LNCaP clone FGC (cell line): ENCODE measurements at regions not wholly inside any gene's neighbourhood (a gene's known extent, or its start where the extent isn't known, plus 50 kb on each side); places are given as distances from the start of the nearest gene placed in this dataset.
A peak's percentile ranks its signal among the peaks of the same experiment; 100 is the strongest.

Experiments used
- DNase-seq: peaks from one replicate; pipeline ENCODE4 v3.0.0-alpha.2; 2011; ENCODE audit warnings: low read depth
- H3K4me3 ChIP-seq: 2 replicates; pipeline ENCODE4 v1.5.1; 2011; ENCODE audit warnings: mild to moderate bottlenecking, low read depth, low read length, control low read depth
- CTCF ChIP-seq: IDR thresholded peaks from 2 replicates; pipeline ENCODE4 v1.5.1; 2012; ENCODE audit warnings: mild to moderate bottlenecking; ENCODE audit not compliant: control insufficient read depth, insufficient read depth; ENCODE audit errors: extremely low read depth

GRCh38 chr6:134719286-134719685, 230.6 kb downstream of the ALDH8A1 start:
- no peak for TF ChIP-seq CTCF
- H3K4me3 ChIP-seq, result no peak overlapping the region

GRCh38 chr6:134714679-134715078, 235.2 kb downstream of the ALDH8A1 start:
- no peak for TF ChIP-seq CTCF

More at GRCh38 chr6:134719286-134719685, 230.6 kb downstream of the ALDH8A1 start:
- DNase-seq, result no peak

GRCh38 chr6:134714113-134714512, 235.8 kb downstream of the ALDH8A1 start:
- peak; percentile 67 for DNase-seq
- no peak for TF ChIP-seq CTCF
- no peak overlapping the region for H3K4me3 ChIP-seq

More at GRCh38 chr6:134714679-134715078, 235.2 kb downstream of the ALDH8A1 start:
- DNase-seq, result peak; percentile 15
- no peak overlapping the region for H3K4me3 ChIP-seq

- no peak for TF ChIP-seq CTCF
- DNase-seq, result no peak
Measured at GRCh38 chr6:134712311-134712710, 237.6 kb downstream of the ALDH8A1 start.

GRCh38 chr6:134708079-134708478, 241.8 kb downstream of the ALDH8A1 start:
- no peak for DNase-seq
- no peak for TF ChIP-seq CTCF
- no peak overlapping the region for H3K4me3 ChIP-seq

More at GRCh38 chr6:134712311-134712710, 237.6 kb downstream of the ALDH8A1 start:
- no peak overlapping the region for H3K4me3 ChIP-seq

- H3K4me3 ChIP-seq, result no peak overlapping the region
- peak; percentile 47 for DNase-seq
- no peak for TF ChIP-seq CTCF
Measured at GRCh38 chr6:134707342-134708031, 242.4 kb downstream of the ALDH8A1 start.

GRCh38 chr6:134706806-134707205, 243.1 kb downstream of the ALDH8A1 start:
- TF ChIP-seq CTCF, result no peak
- H3K4me3 ChIP-seq, result no peak overlapping the region
- no peak for DNase-seq
